ENCODE measurements at regions not wholly inside any gene's neighbourhood (a gene's known extent, or its start where the extent isn't known, plus 50 kb on each side); places are given as distances from the start of the nearest gene placed in this dataset.

DNA sequence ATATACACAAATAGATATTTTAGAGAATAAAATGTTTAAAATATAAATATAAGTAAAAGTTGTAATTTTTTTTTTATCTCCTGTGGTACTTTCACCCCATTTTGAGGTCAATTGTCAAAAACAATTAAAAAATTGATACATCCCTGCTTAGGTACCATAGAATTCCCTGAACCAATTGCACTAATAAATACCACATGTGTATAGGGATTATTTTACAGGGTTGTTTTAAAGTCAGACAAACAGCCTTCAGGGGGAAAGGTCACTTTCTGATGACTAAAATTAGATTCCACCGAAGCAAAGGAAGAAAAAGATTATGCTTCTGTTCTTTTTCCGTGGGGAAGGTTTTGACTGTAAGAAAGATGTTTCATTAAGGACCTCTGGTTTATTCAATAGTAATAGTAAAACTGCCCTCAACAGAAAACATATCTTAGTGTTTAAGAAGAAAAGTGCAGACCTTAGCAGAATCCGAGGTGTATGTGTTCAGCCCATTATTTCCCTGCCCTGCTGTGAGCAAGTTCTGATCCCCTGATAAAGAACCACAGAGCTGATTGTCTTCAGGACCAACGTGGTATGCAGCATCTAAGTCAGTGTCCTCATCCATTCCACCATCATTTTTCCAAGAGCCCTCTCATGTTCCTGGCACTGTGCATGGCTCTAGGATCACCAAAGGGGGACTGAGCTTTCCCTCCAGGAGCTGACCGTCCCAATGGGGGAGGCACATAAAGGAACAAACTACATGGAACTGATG, 132.9 kb upstream of the IL12A start:
- TF ChIP-seq, protein P1, sequence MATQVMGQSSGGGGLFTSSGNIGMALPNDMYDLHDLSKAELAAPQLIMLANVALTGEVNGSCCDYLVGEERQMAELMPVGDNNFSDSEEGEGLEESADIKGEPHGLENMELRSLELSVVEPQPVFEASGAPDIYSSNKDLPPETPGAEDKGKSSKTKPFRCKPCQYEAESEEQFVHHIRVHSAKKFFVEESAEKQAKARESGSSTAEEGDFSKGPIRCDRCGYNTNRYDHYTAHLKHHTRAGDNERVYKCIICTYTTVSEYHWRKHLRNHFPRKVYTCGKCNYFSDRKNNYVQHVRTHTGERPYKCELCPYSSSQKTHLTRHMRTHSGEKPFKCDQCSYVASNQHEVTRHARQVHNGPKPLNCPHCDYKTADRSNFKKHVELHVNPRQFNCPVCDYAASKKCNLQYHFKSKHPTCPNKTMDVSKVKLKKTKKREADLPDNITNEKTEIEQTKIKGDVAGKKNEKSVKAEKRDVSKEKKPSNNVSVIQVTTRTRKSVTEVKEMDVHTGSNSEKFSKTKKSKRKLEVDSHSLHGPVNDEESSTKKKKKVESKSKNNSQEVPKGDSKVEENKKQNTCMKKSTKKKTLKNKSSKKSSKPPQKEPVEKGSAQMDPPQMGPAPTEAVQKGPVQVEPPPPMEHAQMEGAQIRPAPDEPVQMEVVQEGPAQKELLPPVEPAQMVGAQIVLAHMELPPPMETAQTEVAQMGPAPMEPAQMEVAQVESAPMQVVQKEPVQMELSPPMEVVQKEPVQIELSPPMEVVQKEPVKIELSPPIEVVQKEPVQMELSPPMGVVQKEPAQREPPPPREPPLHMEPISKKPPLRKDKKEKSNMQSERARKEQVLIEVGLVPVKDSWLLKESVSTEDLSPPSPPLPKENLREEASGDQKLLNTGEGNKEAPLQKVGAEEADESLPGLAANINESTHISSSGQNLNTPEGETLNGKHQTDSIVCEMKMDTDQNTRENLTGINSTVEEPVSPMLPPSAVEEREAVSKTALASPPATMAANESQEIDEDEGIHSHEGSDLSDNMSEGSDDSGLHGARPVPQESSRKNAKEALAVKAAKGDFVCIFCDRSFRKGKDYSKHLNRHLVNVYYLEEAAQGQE (tag by site-specific recombination; IDR thresholded peaks at IDR 0.05): no peak
- no peak for TF ChIP-seq ZBTB7A (tag by site-specific recombination; IDR thresholded peaks at IDR 0.05; ENCODE audit: low read depth)

All from HEK293 (cell line).